Prostate gland (tissue), 2 donors: ENCODE measurements at regions not wholly inside any gene's neighbourhood (a gene's known extent, or its start where the extent isn't known, plus 50 kb on each side); places are given as distances from the start of the nearest gene placed in this dataset.

ENCODE experiments used
- POLR2AphosphoS5 ChIP-seq: sonication (generic); formaldehyde crosslinking; IDR thresholded peaks from one replicate; pipeline ENCODE4 v1.6.1; 2017; ENCODE audit warnings: antibody characterized with exemption
- TF ChIP-seq, protein P1 (sequence below), 4 experiments: fragments of 200-600 bp in 2 of 4; fragments of 450-650 bp in 2 of 4; sonication (generic) in 2 of 4; IDR thresholded peaks; 1 replicate in 3 of 4; 2 replicates in 1 of 4; pipeline ENCODE4 v1.5.1; 2016 to 2019; ENCODE audit warnings: antibody characterized with exemption in 4 of 4, mild to moderate bottlenecking in 2 of 4, moderate library complexity in 2 of 4

DNA sequence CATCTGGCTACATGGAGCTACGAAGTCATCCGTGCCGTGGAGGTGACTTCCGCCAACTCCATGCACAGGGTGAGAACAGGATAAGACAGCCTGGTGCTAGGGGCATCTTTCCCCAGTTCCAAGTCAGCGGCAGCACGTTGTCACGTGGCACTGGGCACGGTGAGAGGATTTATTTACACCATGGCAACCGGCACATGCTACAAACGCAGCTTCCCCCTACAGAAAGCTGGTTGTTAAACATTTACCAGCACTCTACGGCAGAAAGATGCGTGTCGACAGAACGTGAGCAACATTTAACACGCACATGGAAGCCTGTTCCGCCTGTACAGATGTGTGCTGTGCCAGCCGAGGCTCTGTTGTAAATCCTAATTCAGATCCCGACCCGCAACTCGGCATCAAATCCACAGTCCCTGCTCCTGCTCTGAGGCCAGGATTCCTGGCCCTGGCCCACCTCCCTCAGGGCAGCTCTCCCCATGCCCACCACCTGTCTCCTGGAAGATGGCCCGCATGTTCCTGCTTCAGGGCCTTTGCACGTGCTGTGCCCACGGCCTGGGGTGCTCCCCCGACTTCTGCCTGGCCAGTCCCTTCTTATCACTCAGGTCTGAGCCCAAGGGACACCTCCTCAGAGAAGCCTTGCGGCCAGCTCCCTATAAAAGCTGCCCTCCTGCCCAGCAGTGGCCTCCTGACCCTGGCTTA lies 114.1 kb downstream of the RFLNA start:
- TF ChIP-seq POLR2AphosphoS5, result no peak
- TF ChIP-seq, protein P1, sequence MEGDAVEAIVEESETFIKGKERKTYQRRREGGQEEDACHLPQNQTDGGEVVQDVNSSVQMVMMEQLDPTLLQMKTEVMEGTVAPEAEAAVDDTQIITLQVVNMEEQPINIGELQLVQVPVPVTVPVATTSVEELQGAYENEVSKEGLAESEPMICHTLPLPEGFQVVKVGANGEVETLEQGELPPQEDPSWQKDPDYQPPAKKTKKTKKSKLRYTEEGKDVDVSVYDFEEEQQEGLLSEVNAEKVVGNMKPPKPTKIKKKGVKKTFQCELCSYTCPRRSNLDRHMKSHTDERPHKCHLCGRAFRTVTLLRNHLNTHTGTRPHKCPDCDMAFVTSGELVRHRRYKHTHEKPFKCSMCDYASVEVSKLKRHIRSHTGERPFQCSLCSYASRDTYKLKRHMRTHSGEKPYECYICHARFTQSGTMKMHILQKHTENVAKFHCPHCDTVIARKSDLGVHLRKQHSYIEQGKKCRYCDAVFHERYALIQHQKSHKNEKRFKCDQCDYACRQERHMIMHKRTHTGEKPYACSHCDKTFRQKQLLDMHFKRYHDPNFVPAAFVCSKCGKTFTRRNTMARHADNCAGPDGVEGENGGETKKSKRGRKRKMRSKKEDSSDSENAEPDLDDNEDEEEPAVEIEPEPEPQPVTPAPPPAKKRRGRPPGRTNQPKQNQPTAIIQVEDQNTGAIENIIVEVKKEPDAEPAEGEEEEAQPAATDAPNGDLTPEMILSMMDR (IDR thresholded peaks at IDR 0.05), result no peak
